Activated CD8-positive, alpha-beta T cell treated with anti-CD3 and anti-CD28 coated beads, Interleukin-2, amount 10 ng/mL, durations not matched to agents 7 days and 5 days (primary cell): ENCODE measurements at regions not wholly inside any gene's neighbourhood (a gene's known extent, or its start where the extent isn't known, plus 50 kb on each side); places are given as distances from the start of the nearest gene placed in this dataset.
"Not testable (repeated sequence)": the region's sequence is repeated elsewhere in the genome, so short reads cannot be mapped to it uniquely, and the experiment has no call there.

Experiments
- ATAC-seq: fragments of 150-1000 bp; cut with Tn5 transposase; one replicate; pipeline ENCODE4 v1.10.0; 2021; ENCODE audit warnings: moderate library complexity
- CTCF ChIA-PET: fragments of 350-600 bp; sonication (Branson Sonifier 250); formaldehyde crosslinking; loops from one replicate; lab custom pipeline; 2021; ENCODE audit warnings: antibody characterized with exemption; lab: Charles Lee
- POLR2A ChIA-PET: fragments of 350-600 bp; sonication (Branson Sonifier 250); formaldehyde crosslinking; loops from one replicate; lab custom pipeline; 2021; ENCODE audit warnings: antibody characterized with exemption; lab: Charles Lee
- DNase-seq: peaks from one replicate; pipeline ENCODE4 v3.0.0-alpha.2; 2020
- H3K27ac Mint-ChIP-seq: one replicate; pipeline ENCODE4 v1.8.0; 2021; ENCODE audit warnings: mild to moderate bottlenecking, mixed read lengths
- H3K27me3 Mint-ChIP-seq: one replicate; pipeline ENCODE4 v1.8.0; 2021; ENCODE audit warnings: low read depth, mixed read lengths
- H3K36me3 Mint-ChIP-seq: one replicate; pipeline ENCODE4 v1.8.0; 2021; ENCODE audit warnings: low read depth, mixed read lengths
- H3K4me1 Mint-ChIP-seq: one replicate; pipeline ENCODE4 v1.8.0; 2021; ENCODE audit warnings: low read depth, mixed read lengths
- H3K4me3 Mint-ChIP-seq: one replicate; pipeline ENCODE4 v1.8.0; 2021; ENCODE audit warnings: mild to moderate bottlenecking, mixed read lengths
- H3K9me3 Mint-ChIP-seq: one replicate; pipeline ENCODE4 v1.8.0; 2022; ENCODE audit warnings: mixed read lengths; ENCODE audit not compliant: insufficient read depth

DNA sequence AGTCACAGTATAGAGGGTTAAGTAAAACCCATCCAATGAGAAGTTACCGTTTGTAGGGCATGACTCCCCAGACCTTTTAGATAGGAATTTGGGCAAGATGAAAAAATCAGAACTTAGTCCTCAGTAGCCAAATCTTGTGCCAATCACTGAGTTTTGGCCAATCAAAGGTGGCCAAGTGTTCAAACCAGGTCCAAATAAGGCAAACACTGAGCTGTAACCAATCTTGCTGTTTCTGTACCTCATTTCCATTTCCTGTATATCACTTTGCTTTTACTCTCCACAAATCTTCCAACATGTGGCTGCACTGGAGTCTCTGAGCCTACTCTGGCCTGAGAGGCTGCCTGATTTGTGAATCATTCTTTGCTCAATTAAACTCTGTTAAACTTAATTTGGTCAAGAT, 81.8 kb upstream of the GPR6 start:
- no peak overlapping the region for H3K27ac Mint-ChIP-seq
- CTCF ChIA-PET, result interaction anchor here (1.0 kb wide), 1 partner anchor 143 kb away, joined by 4 read pairs; no protein-coding TSS in a partner anchor
- no peak for DNase-seq
- H3K4me3 Mint-ChIP-seq, result no peak overlapping the region
- POLR2A ChIA-PET, result no interaction called here
- H3K9me3 Mint-ChIP-seq, result no peaks in the 10 kb centered on the region
- H3K36me3 Mint-ChIP-seq, result no peaks in the 10 kb centered on the region
- no peaks in the 10 kb centered on the region for H3K4me1 Mint-ChIP-seq
- H3K27me3 Mint-ChIP-seq, result peaks cover 12% of the 10 kb centered on the region
- ATAC-seq, result no peak

DNA sequence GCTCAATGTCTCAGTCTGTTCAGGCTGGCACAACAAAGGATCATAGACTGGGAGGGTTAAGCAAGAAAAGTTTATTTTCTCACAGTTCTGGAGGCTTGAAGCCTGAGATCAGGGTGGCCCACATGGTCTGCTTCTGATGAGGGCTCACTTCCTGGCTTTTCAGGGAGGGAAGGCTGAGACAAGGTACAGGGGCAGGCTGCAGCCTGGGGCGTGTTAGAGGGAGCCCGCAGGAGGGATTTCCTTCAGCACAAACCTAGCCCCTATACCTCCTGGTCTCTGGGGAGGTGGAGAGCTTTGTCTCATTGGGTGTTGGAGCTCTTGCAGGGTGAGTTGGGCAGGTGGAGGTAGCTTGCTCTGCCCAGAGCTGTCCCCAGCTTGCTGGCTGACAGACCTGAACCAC, 81.1 kb upstream of the GPR6 start:
- ATAC-seq (no peak), DNase-seq (no peak)
- H3K36me3 Mint-ChIP-seq, result no peaks in the 10 kb centered on the region
- H3K4me3 Mint-ChIP-seq, result no peak overlapping the region
- ChIA-PET POLR2A (no interaction called here), CTCF (no interaction called here)
- H3K27me3 Mint-ChIP-seq, result peaks cover 13% of the 10 kb centered on the region
- H3K4me1 Mint-ChIP-seq, result no peaks in the 10 kb centered on the region
- H3K27ac Mint-ChIP-seq, result no peak overlapping the region
- no peaks in the 10 kb centered on the region for H3K9me3 Mint-ChIP-seq

GRCh38 chr6:109897561-109898080, 80.5 kb upstream of the GPR6 start:
- ATAC-seq, result no peak
- Mint-ChIP-seq H3K36me3 (no peaks in the 10 kb centered on the region), H3K4me3 (no peak overlapping the region), H3K27ac (no peak overlapping the region), H3K9me3 (no peaks in the 10 kb centered on the region), H3K27me3 (peaks cover 14% of the 10 kb centered on the region), H3K4me1 (no peaks in the 10 kb centered on the region)
- CTCF ChIA-PET, result no interaction called here
- DNase-seq, result no peak
- POLR2A ChIA-PET, result no interaction called here

DNA sequence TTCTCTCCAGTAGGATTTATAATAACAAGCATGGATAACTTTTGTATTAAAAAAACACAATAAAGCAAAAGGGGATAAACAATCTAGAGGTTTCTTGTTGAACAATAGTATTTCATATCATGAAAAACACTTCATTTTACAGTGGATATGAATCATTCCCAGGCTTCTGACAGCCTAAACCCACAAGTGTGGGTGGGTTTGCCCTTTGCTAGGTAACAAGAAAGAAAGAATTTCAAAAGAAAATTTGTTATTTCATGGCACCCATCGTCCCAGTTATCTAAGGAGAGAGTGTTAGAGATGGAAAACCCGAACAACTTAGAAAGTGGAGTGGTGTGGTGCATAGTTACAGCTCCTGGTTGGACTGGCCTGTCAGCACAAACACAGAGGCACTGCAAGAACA, 76.1 kb upstream of the GPR6 start:
- Mint-ChIP-seq H3K4me1 (no peaks in the 10 kb centered on the region), H3K4me3 (no peak overlapping the region), H3K27me3 (peaks cover 30% of the 10 kb centered on the region), H3K36me3 (no peaks in the 10 kb centered on the region), H3K27ac (no peak overlapping the region), H3K9me3 (no peaks in the 10 kb centered on the region)
- DNase-seq (no peak), ATAC-seq (no peak)
- ChIA-PET POLR2A (no interaction called here), CTCF (no interaction called here)

GRCh38 chr6:109902870-109903269, 75.2 kb upstream of the GPR6 start:
- H3K9me3 Mint-ChIP-seq, result no peaks in the 10 kb centered on the region
- H3K27ac Mint-ChIP-seq, result no peak overlapping the region
- no peaks in the 10 kb centered on the region for H3K36me3 Mint-ChIP-seq
- POLR2A ChIA-PET, result no interaction called here
- CTCF ChIA-PET, result no interaction called here
- H3K4me3 Mint-ChIP-seq, result no peak overlapping the region
- no peak for DNase-seq
- H3K27me3 Mint-ChIP-seq, result peaks cover 28% of the 10 kb centered on the region
- no peak for ATAC-seq
- no peaks in the 10 kb centered on the region for H3K4me1 Mint-ChIP-seq

GRCh38 chr6:109910571-109910970, 67.5 kb upstream of the GPR6 start:
- H3K27me3 Mint-ChIP-seq, result peaks cover 9% of the 10 kb centered on the region
- POLR2A ChIA-PET, result no interaction called here
- DNase-seq (no peak), ATAC-seq (no peak)
- no peak overlapping the region for H3K27ac Mint-ChIP-seq
- H3K4me3 Mint-ChIP-seq, result no peak overlapping the region
- no peaks in the 10 kb centered on the region for H3K9me3 Mint-ChIP-seq
- no peaks in the 10 kb centered on the region for H3K4me1 Mint-ChIP-seq
- no peaks in the 10 kb centered on the region for H3K36me3 Mint-ChIP-seq
- CTCF ChIA-PET, result no interaction called here

GRCh38 chr6:109912118-109912517, 66.0 kb upstream of the GPR6 start:
- ATAC-seq (no peak), DNase-seq (no peak)
- Mint-ChIP-seq H3K4me3 (no peak overlapping the region), H3K9me3 (no peaks in the 10 kb centered on the region), H3K27ac (no peak overlapping the region), H3K27me3 (peaks cover 5% of the 10 kb centered on the region), H3K36me3 (no peaks in the 10 kb centered on the region), H3K4me1 (no peaks in the 10 kb centered on the region)
- ChIA-PET POLR2A (no interaction called here), CTCF (interaction anchor here (1.2 kb wide), 1 partner anchor 128 kb away, joined by 3 read pairs; no protein-coding TSS in a partner anchor)

DNA sequence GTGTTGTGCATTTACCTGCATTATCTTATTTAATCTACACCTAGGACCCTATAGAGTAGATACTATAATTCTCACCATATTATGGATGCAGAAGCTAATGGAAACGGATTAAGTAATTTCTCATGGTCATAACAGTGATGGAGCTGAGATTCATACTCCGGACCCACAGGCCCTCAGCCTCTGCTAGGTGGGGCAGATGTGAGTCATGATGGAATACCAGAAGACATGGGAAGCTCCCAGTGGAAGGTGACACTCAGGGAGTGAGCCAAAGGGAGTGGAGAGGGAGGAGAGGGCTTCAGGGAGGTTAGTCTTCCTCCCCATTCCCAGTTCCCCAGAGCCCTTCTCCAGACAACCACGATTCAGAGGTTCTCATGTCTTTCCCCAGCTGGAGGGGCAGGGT, 65.2 kb upstream of the GPR6 start:
- no peak overlapping the region for H3K27ac Mint-ChIP-seq
- ChIA-PET POLR2A (no interaction called here), CTCF (interaction anchor here (1.2 kb wide), 1 partner anchor 127 kb away, joined by 3 read pairs; no protein-coding TSS in a partner anchor)
- peaks cover 5% of the 10 kb centered on the region for H3K27me3 Mint-ChIP-seq
- DNase-seq, result no peak
- H3K36me3 Mint-ChIP-seq, result no peaks in the 10 kb centered on the region
- H3K4me3 Mint-ChIP-seq, result no peak overlapping the region
- ATAC-seq, result no peak
- no peaks in the 10 kb centered on the region for H3K9me3 Mint-ChIP-seq
- H3K4me1 Mint-ChIP-seq, result no peaks in the 10 kb centered on the region

DNA sequence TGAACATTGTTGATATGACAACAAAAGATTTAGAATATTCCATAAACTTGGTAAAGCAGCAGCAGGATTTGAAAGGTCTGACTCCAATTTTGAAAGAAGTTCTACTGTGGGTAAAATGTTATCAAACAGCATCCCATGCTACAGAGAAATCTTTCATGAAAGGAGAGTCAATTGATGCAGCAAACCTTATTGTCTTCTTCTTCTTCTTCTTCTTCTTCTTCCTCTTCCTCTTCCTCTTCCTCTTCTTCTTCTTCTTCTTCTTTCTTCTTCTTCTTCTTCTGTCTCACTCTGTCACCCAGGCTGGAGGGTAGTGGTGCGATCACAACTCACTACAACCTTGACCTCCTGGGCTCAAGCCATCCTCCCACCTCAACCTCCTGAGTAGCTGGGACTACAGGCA, 62.4 kb upstream of the GPR6 start:
- CTCF ChIA-PET, H3K27me3 Mint-ChIP-seq, ATAC-seq, H3K4me3 Mint-ChIP-seq, H3K9me3 Mint-ChIP-seq, DNase-seq, POLR2A ChIA-PET, H3K27ac Mint-ChIP-seq, H3K4me1 Mint-ChIP-seq, H3K36me3 Mint-ChIP-seq: not testable (repeated sequence)

DNA sequence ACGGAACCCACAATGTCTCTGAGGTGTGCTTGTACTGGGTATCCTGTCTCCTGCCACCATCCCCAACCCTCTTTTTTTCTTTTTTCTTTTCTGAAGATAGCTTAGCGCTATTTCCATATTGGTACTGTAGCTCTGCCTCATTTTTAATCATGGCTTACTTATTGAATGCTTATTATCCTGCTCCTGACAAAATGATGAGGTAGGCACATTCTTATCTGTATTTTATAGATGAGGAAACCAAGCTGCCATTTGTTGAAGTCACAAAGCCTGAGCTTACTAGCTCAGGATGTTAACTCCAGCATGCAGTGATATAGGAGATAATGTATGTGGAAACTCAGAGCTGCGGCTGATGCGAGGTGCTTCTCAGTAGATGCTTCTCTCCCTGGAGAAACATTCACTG, 61.4 kb upstream of the GPR6 start:
- POLR2A ChIA-PET, result no interaction called here
- H3K9me3 Mint-ChIP-seq, result no peaks in the 10 kb centered on the region
- H3K4me3 Mint-ChIP-seq, result no peak overlapping the region
- no peaks in the 10 kb centered on the region for H3K4me1 Mint-ChIP-seq
- no peak overlapping the region for H3K27ac Mint-ChIP-seq
- no peaks in the 10 kb centered on the region for H3K36me3 Mint-ChIP-seq
- peaks cover 3% of the 10 kb centered on the region for H3K27me3 Mint-ChIP-seq
- CTCF ChIA-PET, result no interaction called here
- ATAC-seq (no peak), DNase-seq (no peak)

DNA sequence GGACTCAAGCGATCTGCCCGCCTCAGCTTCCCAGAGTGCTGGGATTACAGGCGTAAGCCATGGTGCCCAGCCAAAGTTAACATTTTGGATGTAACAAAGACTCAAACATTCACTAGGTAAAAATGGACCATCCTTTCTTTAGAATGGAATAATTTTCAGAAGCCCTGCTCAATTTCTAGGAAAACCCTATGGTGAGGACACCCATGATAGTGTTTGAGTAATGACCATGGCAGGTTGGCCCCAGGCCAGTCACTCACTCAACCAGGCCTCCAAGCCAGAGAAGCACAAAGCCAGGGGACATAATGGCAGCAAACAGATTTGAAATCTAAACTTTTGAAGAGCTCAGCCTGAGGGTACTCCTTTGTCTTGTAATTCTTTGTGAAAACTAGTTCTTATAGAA, 59.9 kb upstream of the GPR6 start:
- POLR2A ChIA-PET, result no interaction called here
- Mint-ChIP-seq H3K27ac (no peak overlapping the region), H3K36me3 (no peaks in the 10 kb centered on the region)

DNA sequence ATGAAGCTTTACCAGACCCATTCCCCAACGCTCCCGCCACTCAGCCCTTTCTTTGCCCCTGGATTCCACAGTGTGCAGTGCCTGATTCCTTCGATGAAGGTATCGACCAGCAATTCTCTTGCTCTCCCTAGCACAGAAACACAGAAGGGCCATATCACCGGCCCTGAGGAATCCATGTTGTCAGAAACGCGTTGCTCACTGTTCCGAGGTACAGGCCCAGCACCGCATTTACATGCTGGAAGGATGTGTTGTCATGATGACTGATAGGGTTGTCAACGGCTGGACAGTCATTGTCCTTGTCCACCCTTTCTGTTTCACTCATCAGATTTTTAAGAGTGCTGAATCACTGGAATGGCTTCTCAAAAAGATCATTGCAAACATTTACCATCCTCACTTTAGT, 57.2 kb upstream of the GPR6 start:
- Mint-ChIP-seq H3K27ac (no peak overlapping the region), H3K27me3 (peaks cover 7% of the 10 kb centered on the region), H3K4me1 (no peaks in the 10 kb centered on the region), H3K36me3 (no peaks in the 10 kb centered on the region), H3K9me3 (no peaks in the 10 kb centered on the region), H3K4me3 (no peak overlapping the region)
- DNase-seq (no peak), ATAC-seq (no peak)
- ChIA-PET POLR2A (no interaction called here), CTCF (no interaction called here)

More for the DNA sequence above, 59.9 kb upstream of the GPR6 start:
- Mint-ChIP-seq H3K9me3 (no peaks in the 10 kb centered on the region), H3K27me3 (peaks cover 3% of the 10 kb centered on the region), H3K4me3 (no peak overlapping the region), H3K4me1 (no peaks in the 10 kb centered on the region)
- ATAC-seq (no peak), DNase-seq (no peak)
- CTCF ChIA-PET, result no interaction called here

DNA sequence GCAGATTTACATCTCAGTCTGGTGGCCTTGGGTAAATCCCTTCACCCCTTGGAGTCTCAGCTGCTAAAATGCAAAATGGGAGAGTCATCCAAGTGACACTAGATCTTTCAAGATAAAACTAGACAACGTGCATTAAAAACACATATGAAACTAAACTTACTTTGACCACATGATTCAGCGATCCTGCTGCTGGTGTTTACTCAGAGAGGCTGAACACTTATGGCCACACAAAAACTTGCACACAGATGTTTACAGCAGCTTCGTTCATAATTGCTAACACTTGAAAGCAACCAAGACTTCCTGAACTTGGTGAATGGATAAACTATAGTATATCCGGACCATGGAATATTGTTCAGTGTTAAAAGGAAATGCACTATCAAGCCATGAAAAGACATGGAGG, 55.3 kb upstream of the GPR6 start:
- CTCF ChIA-PET, result no interaction called here
- no peaks in the 10 kb centered on the region for H3K36me3 Mint-ChIP-seq
- H3K4me3 Mint-ChIP-seq, result no peak overlapping the region
- H3K4me1 Mint-ChIP-seq, result no peaks in the 10 kb centered on the region
- POLR2A ChIA-PET, result no interaction called here
- ATAC-seq (no peak), DNase-seq (no peak)
- peaks cover 7% of the 10 kb centered on the region for H3K27me3 Mint-ChIP-seq
- H3K27ac Mint-ChIP-seq, result no peak overlapping the region
- H3K9me3 Mint-ChIP-seq, result no peaks in the 10 kb centered on the region
